GM12864 (cell line): ENCODE measurements at regions not wholly inside any gene's neighbourhood (a gene's known extent, or its start where the extent isn't known, plus 50 kb on each side); places are given as distances from the start of the nearest gene placed in this dataset.

Experiments used
- DNase-seq: peaks from one replicate; pipeline ENCODE4 v3.0.0-alpha.2; 2011; ENCODE audit warnings: low read depth
- H3K4me3 ChIP-seq: 2 replicates; pipeline ENCODE4 v1.5.1; 2011; ENCODE audit warnings: mild to moderate bottlenecking, low read depth, low read length, control low read depth
- CTCF ChIP-seq: IDR thresholded peaks from 2 replicates; pipeline ENCODE4 v1.5.1; 2011; ENCODE audit warnings: low read depth, mild to moderate bottlenecking, moderate library complexity, low read length, control low read depth, inconsistent platforms; ENCODE audit errors: missing control alignments

- no peak for DNase-seq
- no peak for TF ChIP-seq CTCF
These were observed 603.5 kb upstream of the CDH4 start for GRCh38 chr20:60648556-60648955.

GRCh38 chr20:60649541-60649940, 602.5 kb upstream of the CDH4 start:
- TF ChIP-seq CTCF, result no peak
- no peak for DNase-seq

More at GRCh38 chr20:60648556-60648955, 603.5 kb upstream of the CDH4 start:
- no peak overlapping the region for H3K4me3 ChIP-seq

GRCh38 chr20:60650087-60650486, 602.0 kb upstream of the CDH4 start:
- no peak for TF ChIP-seq CTCF
- no peak for DNase-seq
- no peak overlapping the region for H3K4me3 ChIP-seq

More at GRCh38 chr20:60649541-60649940, 602.5 kb upstream of the CDH4 start:
- no peak overlapping the region for H3K4me3 ChIP-seq

- TF ChIP-seq CTCF, result no peak
These were observed 600.0 kb upstream of the CDH4 start for GRCh38 chr20:60652046-60652445.

GRCh38 chr20:60652615-60653014, 599.4 kb upstream of the CDH4 start:
- DNase-seq, result no peak
- no peak for TF ChIP-seq CTCF
- no peak overlapping the region for H3K4me3 ChIP-seq

More at GRCh38 chr20:60652046-60652445, 600.0 kb upstream of the CDH4 start:
- no peak for DNase-seq
- H3K4me3 ChIP-seq, result no peak overlapping the region

- no peak overlapping the region for H3K4me3 ChIP-seq
- no peak for TF ChIP-seq CTCF
- DNase-seq, result no peak
These were observed 598.8 kb upstream of the CDH4 start for GRCh38 chr20:60653111-60653845.

GRCh38 chr20:60658681-60659080, 593.4 kb upstream of the CDH4 start:
- TF ChIP-seq CTCF, result no peak
- DNase-seq, result no peak
- H3K4me3 ChIP-seq, result no peak overlapping the region
